ENCODE measurements at regions not wholly inside any gene's neighbourhood (a gene's known extent, or its start where the extent isn't known, plus 50 kb on each side); places are given as distances from the start of the nearest gene placed in this dataset.
A peak's percentile ranks its signal among the peaks of the same experiment; 100 is the strongest.

GRCh38 chr3:66606868-66607267 lies 106.0 kb upstream of the LRIG1 start:
- no peak overlapping the region for H3K27ac ChIP-seq (ENCODE audit: extremely low read depth, low read depth, low read length)
- BruUV-seq (replicated peaks), result no TSS peak
- no peak overlapping the region for H3K9ac ChIP-seq (ENCODE audit: insufficient read depth in 1 of 2, low read depth in 2 of 2, low read length in 2 of 2)
- peak in 2 of 4 experiments; percentile 10 to 12 for DNase-seq (ENCODE audit: extremely low read depth in 1 of 4, low spot score in 3 of 4)
- no peaks in the 10 kb centered on the region for H3K27me3 ChIP-seq (ENCODE audit: control insufficient read depth in 2 of 2, insufficient read depth in 2 of 2, low read length in 2 of 2)
- ChIA-PET CTCF (ENCODE audit: low intra/inter-chr PET ratio) (no interaction called here), POLR2A (no interaction called here)
- no peak for TF ChIP-seq ZBTB26 (CRISPR knock-in tag; IDR thresholded peaks at IDR 0.05)
- TF ChIP-seq ZFP36 (IDR thresholded peaks at IDR 0.05; ENCODE audit: low read depth, low read length, partially characterized antibody), result no peak
- no peak for TF ChIP-seq TBL1XR1 (IDR thresholded peaks at IDR 0.05; ENCODE audit: low read length in 2 of 2)
- TF ChIP-seq RAD51 (IDR thresholded peaks at IDR 0.05; ENCODE audit: borderline replicate concordance, low read depth), result peak; percentile 29; the same call in 1 of the 2 replicates
- TF ChIP-seq ZNF3 (CRISPR knock-in tag; IDR thresholded peaks at IDR 0.05), result no peak
- peak; percentile 72 for TF ChIP-seq USF2 (CRISPR knock-in tag; IDR thresholded peaks at IDR 0.05)
- TF ChIP-seq SIN3A (IDR thresholded peaks at IDR 0.05; ENCODE audit: borderline replicate concordance in 2 of 2, control insufficient read depth in 1 of 2, low read depth in 2 of 2, low read length in 2 of 2), result no peak
- TF ChIP-seq E2F5 (CRISPR knock-in tag; IDR thresholded peaks at IDR 0.05), result no peak
- intact Hi-C loops (cut with micrococcal nuclease) (no loop called here), in situ Hi-C loops (cut with MboI) (no loop called here)
- no peaks in the 10 kb centered on the region for H3K4me1 ChIP-seq (replicated peaks in 1 of 2; ENCODE audit: control insufficient read depth in 2 of 2, insufficient read depth in 2 of 2, low read length in 2 of 2)
- H3K9me3 ChIP-seq (replicated peaks; ENCODE audit: control insufficient read depth, insufficient read depth, low read depth, low read length), result no peaks in the 10 kb centered on the region
- no peak overlapping the region for H2AFZ ChIP-seq (ENCODE audit: low read depth, low read length)
- no peak for FAIRE-seq
- H3K4me3 ChIP-seq, result no peak overlapping the region
- no peaks in the 10 kb centered on the region for H3K36me3 ChIP-seq (ENCODE audit: control insufficient read depth, insufficient read depth, low read length)
- no peak overlapping the region for H3K4me2 ChIP-seq (ENCODE audit: insufficient read depth, low read length)
- no peaks in the 10 kb centered on the region for H3K9me1 ChIP-seq (ENCODE audit: control insufficient read depth, insufficient read depth, low read length)
- no peaks in the 10 kb centered on the region for H3K79me2 ChIP-seq (ENCODE audit: control insufficient read depth, insufficient read depth, low read length)
- no peak for ATAC-seq
- H4K20me1 ChIP-seq (replicated peaks; ENCODE audit: control insufficient read depth, insufficient read depth, low read length), result no peaks in the 10 kb centered on the region
- WGBS (ENCODE audit: insufficient coverage, low coverage, missing lambda C conversion rate), result 0% methylated on average over 1 of the region's 1 CpG
